Hematopoietic multipotent progenitor cell treated with erythropoietin and hydrocortisone succinate and interleukin-3 and kit ligand, for 4 days (in vitro differentiated cells): ENCODE measurements at regions not wholly inside any gene's neighbourhood (a gene's known extent, or its start where the extent isn't known, plus 50 kb on each side); places are given as distances from the start of the nearest gene placed in this dataset.
"Not testable (repeated sequence)": the region's sequence is repeated elsewhere in the genome, so short reads cannot be mapped to it uniquely, and the experiment has no call there.

Experiments
- DNase-seq: peaks from one replicate; pipeline ENCODE4 v3.0.0-alpha.2; 2015

DNA sequence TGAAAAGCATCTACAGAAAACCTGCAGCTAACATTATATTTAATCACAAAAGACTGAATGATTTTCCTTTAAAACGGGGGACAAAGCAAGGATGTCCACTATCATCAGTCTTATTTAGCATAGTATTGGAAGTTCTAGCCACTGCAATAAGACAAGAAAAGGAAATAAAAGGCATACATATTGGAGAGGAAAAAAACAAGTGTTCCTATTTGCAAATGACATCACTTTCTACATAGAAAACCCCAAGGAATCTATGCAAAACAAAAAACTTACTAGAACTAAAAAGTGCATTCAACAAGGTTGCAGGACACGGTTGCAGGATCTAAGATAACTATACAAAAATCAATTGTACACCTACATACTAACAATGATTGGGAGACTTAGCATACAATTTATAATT, 101.6 kb upstream of the MEF2A start:
- DNase-seq: no peak

DNA sequence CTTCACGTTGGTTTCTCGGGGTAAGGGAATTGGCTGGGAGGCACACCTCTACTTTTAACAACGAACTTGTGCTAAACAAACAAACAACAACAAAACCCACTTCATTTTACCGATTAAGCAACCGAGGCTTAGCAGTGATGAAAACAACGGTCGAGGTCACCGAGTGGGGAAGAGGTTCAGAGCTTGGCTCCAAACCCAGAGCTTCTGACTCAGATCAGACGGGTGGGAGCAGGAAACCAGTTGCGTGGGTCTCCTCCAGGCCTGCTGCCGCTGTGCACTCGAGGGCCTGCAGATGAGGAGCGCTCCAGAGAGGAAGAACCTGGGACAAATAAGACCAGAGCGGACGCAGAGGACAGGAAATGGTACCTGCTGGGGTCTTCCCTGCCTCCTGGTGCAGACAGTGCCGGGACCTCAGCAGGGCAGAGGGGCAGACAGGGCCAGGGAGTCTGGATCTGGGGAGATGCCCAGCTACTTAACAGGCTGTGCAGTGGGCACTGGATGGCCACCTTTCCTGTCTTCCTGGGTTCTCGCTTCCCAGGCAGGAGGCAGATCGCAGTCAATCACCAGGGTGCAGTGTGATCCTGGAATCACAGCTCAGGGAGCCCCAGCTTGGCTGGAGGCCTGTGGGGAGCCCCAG, 99.0 kb upstream of the MEF2A start:
- no peak for DNase-seq

DNA sequence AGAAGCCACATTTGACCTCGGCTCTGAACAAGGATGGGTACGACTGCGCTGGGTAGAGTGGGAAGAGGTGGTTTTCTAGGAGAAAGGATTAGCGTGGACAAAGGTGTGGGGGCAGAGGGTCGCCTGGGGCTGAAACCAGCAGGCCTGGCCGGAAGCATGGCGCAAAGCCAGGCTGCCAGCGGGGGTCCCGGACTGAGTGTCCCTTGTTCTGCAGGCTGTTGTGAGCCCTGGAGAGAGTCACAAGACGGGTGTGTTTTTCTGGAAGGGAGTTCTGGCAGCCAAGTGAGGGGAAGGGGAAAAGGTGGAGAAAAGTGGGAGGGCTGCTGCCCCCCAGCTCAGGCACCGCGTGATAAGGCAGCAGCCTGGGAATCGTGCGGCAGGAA, 98.5 kb upstream of the MEF2A start:
- DNase-seq: no peak

DNA sequence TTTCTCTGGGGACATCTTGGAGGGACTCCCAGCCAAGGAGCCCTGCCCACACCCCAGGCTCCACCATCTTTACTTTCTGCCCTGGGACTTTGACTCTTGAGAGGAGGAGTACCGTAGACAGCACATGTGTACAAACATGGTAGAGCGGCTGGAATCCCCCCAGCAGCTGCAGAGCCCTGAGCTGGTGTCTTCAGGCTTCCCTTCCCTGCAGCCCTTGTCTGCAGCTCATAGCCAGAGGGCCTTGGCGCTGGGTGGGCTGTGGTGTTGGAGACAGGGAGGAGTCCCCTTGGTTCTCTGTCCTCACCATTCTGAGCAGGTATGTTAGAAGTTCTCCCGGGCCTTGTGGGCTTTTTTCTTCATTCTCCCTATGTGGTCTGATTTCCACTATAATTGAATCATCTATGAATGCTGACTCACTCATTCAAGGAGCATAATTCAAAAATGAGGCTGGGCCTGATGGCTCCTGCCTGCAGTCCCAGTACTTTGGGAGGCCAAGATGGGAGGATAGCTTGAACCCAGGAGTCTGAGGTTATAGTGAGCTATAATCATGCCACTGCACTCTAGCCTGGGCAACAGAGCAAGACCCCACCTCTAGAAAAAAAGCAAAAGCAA, 97.8 kb upstream of the MEF2A start:
- DNase-seq: no peak

DNA sequence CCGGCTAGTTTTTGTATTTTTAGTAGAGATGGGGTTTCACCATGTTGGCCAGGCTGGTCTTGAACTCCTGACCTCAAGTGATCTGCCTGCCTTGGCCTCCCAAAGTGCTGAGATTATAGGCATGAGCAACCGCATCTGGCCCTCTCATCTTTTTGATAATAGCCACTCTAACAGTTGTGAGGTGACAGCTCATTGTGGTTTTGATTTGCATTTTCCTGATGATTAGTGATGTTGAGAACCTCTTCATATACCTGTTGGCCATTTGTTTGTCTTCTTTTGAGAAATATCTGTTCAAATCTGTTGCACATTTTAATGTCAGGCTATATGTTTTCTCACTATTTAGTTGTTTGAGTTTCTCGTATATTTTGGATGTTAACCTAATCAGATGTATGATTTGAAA, 95.6 kb upstream of the MEF2A start:
- not testable (repeated sequence) for DNase-seq

DNA sequence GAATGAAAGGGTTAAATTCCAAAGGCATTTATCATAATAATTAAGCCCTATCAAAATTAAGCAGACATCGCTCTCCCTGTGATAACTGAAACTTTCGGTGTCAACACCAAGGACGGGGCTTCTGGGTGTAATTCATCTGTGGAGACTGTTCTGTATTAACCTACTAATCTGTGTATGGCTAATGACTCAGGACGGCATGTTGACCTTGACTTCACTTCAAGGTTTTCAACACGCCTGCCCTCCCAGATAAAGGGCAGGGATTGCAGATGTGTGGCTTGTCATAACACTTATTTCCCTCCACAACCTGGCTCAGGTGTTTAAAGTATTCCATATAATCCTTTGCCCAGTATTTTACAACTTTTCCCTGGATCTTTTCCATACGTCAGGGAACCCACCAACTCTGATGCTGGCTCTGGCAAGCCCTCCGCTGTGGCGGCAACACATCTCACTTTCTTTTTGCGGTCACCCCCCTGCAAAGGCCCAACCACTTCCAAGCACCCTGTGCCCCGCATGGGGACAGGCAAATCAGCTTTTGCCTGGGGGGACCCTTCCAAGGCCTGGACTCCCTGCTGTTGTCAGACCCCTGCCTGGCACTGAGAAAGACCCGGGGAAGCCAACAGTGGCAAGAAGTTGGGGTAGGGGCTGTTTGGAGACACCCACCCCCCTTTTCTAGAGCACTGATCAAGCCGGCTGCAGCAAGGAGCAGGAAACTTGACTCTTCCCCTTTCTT, 93.2 kb upstream of the MEF2A start:
- DNase-seq: no peak

DNA sequence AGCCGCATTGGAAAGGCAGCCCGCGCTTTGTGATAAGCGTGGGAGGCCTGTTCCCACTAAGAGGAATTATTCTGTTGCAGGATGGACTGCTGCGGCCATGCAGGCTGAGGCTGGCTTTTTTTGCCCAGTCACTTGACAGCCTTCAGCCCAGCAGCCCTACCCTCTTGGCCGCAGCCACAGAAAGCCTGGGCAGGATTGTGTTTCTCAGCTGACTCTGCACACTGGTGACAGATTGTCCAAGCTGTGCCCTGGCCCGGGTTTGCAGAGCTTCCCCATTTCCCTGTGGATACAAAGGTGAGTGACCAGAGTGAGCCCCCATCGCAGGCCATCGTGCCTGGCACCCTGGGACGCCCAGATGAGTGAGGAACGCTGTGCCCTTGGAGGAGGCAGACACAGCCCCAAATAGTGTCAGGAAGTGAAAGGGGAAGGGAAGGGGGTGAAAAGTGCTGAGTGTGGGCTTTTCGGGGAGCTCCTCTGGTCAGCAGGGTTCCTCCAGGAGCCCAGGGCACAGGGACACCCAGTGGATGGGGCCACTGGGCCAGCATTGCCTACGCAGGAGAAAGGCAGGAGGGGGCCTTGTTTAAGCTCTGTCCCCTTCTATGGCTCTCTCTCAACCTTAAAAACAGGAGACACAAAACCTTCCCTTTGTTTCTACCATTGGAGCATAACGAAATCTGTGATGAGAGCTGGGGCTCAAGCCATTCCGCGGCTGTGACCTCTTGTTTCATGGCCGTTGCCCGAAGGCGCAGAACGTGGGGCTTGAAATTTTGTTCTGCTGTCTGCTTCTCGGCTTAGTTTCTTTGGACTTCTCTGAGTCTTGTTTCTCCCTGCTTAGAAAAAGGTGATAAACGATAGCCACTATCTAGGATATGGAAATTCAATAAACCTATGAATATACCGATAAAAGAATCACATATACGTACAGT, 91.5 kb upstream of the MEF2A start:
- peak; percentile 20 for DNase-seq

DNA sequence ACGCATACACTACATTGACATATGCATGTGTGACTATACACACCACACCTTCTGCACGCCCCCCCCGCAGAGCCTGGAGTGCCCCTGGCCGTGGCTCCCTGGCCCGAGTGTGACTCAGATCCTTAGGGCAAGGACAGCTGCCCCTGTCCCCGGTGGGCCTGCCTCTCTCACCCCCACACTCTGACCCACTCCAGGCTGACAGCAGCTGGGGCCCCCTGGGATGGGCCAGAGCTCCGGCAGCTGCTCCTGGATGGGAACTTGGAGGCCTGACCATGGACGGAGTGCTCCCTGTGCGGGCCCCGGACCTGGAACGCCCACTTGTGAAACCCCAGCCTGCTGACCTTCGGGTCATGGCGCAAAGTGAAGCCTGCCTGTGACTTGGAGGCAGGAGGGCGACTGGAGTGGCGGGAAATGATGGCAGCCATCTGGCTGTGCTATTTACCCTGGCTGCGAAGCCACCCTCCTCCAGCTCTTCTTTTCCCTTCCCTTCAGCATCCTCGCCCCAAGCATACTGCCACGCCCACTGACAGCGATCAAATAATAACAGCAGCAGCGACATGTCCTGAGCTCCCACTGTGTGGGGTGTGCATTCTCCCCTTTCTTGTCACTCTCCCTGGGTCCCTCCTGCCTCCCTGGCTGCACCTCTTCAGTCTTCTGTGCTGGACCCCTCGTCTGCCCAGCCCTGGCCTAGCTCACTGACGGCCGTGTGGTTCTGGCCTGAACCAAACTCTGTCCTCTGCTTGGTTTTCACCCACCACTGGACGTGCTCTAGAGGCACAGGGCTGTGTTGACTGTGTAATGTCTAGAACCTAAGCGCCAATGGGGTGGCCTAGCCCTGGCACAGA, 90.7 kb upstream of the MEF2A start:
- DNase-seq: no peak

DNA sequence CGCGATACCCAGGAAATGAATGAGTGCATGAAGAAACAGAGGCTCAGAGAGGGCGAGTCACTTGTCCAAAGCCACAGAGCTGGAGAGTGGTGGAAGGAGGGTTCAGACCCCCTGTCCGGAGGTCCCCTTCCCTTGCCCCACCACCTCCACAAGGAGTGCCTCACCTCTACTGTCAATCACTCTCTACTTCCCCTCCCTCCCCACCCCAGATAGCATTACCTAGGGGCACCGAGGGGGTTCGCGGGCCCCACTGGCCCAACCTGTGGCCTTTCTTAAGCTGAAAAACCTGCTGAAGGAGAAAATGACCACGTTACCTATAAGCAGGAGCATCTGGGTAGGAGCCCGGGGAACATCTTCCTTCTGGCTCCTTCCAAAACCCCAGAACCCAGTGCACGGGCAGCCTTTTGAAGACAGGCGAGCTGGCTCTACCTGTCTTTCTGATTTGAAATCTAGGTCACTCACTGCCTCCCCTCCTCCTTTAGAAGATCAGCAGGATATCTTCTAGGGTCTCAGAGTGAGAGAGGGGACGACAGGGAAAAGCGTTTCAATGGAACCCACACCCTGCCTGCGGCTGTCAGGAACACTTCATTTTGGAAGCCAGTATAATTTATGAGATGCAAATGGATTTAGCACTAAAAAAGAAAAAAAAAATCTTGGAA, 89.9 kb upstream of the MEF2A start:
- no peak for DNase-seq

DNA sequence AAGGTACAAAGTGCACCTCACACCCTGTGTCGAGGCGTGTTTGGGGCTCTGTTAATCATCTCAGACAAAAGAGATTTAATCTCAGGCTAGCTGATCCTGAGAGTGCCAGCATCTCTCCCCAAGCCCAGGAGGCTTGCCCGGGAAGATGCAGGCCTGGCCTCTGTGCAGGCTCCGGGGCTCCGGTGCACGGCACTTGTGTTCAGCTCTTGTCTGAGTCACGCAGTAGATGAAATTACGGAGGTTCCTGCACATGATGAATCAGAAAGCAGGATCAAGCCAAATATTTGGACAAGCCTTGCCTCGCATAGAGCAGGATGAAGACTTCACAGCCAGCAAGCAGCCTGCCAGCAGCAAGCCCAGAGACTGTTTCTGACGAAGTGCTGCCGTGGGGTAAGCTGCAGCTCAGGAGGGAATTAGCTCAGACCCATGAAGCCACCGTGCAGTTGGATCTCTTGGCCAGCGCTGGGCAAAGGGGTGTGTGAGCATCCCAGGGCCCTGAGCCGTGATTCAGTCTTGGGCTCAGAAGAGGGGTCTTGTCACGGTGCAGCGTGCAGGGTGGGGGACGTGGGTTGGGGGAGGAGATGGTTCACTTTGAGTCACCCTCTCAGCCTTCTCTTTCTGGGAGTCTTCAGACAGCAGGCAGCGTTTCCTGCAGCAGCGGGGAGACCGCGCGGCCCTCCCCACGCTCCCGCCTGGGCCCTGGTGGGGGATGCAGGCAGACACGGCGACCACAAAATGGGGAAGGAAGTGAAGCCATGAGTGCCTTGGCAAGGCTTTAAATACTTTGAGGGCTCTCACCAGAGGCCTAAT, 89.2 kb upstream of the MEF2A start:
- peak; percentile 85 for DNase-seq

DNA sequence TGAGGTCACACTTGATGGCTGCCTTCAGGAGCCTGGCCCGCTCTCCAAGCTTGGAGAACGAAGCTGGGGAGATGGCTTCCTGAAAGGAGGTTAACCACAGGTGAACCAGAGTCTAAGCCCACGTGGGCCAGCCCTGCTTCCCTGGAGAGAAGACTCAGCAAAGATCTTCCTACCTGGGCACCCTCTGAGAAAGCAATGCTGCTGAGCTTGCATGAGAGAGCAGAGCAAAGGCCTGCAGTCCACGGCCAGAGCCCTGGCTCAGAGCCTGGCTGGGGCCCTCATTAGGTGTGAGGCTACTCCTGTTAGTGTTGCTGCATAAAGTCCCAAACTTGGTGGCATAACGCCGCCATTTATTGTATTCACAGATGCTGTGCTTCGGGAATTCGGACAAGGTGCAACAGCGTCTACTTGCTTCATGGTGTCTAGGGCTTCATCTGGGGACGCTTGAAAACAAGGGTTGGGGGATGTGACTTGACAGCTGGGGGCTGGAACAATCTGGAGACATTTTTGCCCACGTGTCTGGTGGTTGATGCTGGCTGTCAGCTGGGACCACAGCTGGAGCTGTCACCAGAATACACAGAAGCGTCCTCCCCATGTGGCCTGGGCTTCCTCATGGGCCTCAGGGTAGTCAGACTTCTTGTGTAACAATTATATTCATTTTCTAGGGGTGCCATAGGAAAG, 87.9 kb upstream of the MEF2A start:
- peak; percentile 28 for DNase-seq

DNA sequence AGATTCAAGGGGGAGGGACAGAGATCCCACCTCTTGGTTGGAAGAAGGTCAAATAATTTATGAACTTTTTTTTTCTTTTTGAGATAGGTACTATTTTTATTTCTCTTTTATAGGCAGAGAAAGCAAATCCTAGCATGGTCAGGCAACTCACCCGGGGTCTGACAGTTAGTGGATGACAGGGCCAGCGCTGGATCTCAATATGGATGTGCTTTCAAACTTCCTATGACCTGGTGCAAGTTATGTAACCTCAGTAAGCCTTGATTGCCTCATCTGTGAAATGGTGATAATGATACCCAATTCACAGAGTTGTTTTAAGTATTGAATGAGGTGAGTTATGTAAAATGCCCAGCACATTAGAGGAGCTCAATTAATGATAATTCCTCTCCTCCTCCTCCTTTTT, 86.8 kb upstream of the MEF2A start:
- DNase-seq: no peak

DNA sequence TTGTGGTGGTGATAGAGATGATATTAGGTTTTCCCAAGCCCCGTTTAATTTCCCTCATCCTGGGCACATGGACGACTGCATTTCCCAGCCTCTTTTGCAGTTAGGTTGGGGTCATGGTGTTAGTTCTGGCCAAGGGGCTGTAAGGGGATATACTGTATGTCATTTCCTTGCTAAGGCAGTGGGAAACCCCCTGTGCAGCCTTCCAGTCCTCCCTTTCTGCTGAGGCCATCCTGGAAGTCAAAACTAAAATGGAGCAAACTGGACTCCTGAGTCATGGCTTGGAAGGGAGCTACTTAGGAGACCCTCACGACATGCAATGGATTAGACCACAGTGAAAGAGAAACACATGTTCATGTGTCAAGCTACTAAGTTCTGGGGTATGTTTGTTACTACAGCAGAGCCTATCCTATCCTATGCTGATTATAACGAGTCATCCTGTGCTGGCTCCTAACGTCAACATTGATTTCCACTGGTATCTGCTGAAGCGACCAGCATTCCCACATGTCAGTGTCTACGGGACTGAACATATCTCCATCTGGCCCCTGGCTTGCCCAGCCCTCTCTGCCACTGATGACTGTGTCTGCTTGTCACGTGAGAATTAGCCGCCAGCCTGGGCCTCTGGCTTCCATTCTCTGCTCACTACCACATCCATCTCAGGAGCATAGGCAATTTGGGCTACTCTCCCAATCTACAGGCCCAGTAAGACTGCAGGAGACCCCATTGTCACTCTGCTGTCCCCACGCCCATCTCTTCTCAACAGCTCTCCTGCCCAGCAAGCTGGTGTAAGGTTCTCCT, 85.6 kb upstream of the MEF2A start:
- DNase-seq: no peak

DNA sequence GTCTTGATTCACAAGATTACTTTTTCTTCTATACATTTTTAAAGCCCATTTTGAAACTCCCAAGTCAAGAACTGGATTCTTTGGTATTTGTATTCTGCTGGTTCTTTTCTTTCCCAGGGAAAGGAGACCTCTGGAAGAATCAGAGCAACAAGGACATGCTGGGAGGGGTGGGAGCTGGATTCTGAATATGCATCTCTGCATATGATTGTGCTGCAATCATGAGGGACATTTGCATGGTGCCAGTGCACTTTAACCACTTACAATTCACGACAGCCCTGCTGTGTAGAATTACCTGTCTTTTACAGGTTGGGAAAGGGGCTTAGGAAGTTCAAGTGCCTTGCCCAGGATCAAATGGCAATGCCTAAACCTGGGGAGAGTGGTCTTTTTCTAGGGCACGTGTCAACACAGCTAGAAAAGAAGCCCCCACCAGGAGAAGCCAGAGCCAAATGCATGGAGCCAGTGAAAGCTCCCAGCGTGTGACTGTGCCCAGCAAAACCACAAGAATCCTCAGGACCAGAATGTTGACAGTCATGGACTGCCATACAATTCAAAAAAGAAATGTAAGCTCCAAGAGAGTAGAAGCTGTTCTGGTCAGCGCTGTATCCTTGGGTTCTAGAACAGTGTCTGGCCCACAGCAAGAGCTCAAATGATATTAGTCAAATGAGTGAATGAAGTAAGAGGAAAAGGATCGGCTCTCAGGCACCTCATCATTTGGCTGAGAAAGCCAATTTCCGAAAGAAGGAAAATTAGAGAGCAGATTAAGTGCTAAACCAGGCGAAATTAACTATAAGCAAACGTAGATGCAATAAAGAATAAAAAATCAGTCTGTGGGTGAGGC, 84.5 kb upstream of the MEF2A start:
- DNase-seq: no peak

DNA sequence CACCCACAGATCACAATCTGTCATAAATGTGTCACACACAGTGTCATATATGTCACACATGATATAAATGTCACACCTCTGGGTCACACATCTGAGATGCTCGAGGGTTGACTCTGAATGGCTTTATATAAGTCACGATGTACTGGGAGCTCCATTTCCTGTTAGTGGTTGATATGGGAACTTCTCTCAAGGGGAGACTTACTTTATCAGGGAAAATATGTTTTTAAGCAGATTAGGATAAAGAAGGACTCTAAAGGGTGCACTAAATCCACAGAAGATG, 83.9 kb upstream of the MEF2A start:
- DNase-seq: peak; percentile 40

DNA sequence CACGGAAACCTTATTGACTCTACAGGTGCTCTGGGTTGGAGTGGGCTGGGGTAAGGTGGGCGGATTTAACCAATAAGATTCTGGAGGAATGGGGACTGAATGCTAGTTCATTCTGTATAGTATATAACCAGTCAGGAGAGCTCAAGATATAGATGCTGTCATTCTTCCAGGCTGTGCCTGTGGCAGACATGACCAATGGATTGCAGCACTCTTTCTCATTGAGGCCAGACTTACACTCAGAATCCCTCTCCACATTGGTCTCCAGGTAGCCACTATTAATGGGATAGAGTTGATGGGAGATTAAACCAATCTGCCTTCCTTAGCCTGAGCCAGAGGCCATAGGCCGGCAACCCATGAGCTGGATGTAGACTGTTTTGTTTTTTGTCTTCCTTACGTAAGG, 82.8 kb upstream of the MEF2A start:
- no peak for DNase-seq

DNA sequence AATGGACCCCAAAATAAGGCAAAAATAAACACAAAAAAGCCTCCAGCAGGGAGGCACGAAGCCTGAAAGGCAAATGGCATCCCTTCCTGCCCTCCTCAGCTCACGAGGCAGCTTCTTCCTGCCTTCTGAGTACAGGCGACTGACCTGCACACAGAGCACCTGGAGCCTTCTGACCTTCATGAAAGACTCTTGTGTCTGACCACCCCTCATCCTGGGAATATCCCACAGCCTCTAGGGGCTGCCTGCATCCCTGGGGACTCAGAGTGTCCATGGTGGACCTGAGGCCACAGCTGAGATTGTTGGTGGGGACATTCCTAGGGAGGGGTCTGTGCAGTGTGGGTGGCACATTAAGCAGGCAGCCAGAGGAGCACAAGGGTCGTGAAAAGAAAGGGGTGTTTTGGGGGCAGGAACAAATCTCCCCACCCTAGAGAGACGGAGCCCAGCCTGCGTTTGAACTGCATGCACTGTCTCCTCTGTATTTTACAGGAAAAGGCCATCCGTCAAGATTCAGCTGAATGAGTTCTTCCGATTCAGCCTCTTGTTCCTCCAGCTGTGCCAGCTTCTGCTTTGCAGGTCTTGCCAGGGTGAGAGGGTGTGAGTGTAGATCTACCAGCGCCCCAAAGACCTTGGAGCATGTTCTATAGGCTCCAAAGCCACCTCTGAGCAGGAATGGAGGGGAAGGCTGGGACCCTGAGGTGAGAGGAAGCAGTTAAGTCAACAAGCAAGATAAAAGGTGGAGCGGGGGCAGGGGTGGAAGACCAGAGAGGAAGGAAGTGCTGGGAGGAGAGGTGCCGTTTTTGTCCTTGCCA, 80.4 kb upstream of the MEF2A start:
- peak; percentile 46 for DNase-seq

DNA sequence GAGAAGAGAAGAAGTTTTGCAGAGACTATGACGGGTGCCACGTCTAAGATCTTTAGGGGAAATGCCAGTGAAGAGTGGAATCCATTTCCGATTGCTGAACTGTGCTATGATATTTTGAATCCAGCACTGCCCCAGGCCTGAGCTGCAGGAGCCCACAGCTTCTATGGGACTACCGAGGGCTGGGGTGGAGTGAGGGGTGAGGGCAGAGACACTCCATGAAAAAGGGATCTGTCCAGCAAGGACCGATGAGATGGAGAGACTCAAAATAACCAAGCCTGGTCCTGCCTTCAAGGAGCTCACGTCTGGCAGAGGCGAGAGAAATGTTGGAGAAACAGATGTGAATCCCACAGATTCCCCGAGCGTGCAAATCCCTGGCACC, 79.8 kb upstream of the MEF2A start:
- DNase-seq: no peak
